Breast epithelium (tissue), 4 donors: ENCODE measurements at regions not wholly inside any gene's neighbourhood (a gene's known extent, or its start where the extent isn't known, plus 50 kb on each side); places are given as distances from the start of the nearest gene placed in this dataset.

Source experiments
- DNase-seq, 2 donors: peaks; one replicate each; pipeline ENCODE4 v3.0.0-alpha.2; 2019; ENCODE audit warnings: low spot score in 2 of 2
- H3K27ac ChIP-seq, 2 donors: fragments of 200-600 bp; sonication (generic) in 1 of 2; one replicate each; pipeline ENCODE4 v1.5.1; 2016 to 2019; ENCODE audit warnings: mild to moderate bottlenecking in 1 of 2
- H3K27me3 ChIP-seq, 2 donors: fragments of 200-600 bp; sonication (generic) in 1 of 2; one replicate each; pipeline versions ENCODE4 v1.5.1 to v1.6.0; 2017 to 2019; ENCODE audit warnings: control low read depth in 1 of 2, mild to moderate bottlenecking in 1 of 2
- H3K36me3 ChIP-seq: fragments of 200-600 bp; one replicate; pipeline ENCODE4 v1.5.1; 2019
- H3K4me1 ChIP-seq, 2 donors: fragments of 200-600 bp; sonication (generic); one replicate each; pipeline ENCODE4 v1.5.1; 2016 to 2019; ENCODE audit warnings: control low read depth in 1 of 2
- H3K4me3 ChIP-seq, 3 donors: fragments of 200-600 bp; sonication (generic); 1 replicate in 2 of 3; 2 replicates in 1 of 3; pipeline ENCODE4 v1.5.1; 2016 to 2019; ENCODE audit warnings: mild to moderate bottlenecking in 3 of 3, moderate library complexity in 2 of 3
- H3K9me3 ChIP-seq, 2 donors: fragments of 200-600 bp; sonication (generic) in 1 of 2; one replicate each; pipeline ENCODE4 v1.5.1; 2016 to 2019; ENCODE audit warnings: control low read depth in 1 of 2
- CTCF ChIP-seq, 3 donors: fragments of 450-650 bp; IDR thresholded peaks; one replicate each; pipeline ENCODE4 v1.5.1; 2016 to 2017; ENCODE audit warnings: antibody characterized with exemption in 3 of 3, mild to moderate bottlenecking in 3 of 3, moderate library complexity in 3 of 3
- POLR2A ChIP-seq: fragments of 450-650 bp; IDR thresholded peaks from one replicate; pipeline ENCODE4 v1.6.1; 2016; ENCODE audit warnings: antibody characterized with exemption, mild to moderate bottlenecking, moderate library complexity
- POLR2AphosphoS5 ChIP-seq, 3 donors: sonication (generic); formaldehyde crosslinking; IDR thresholded peaks; one replicate each; pipeline ENCODE4 v1.6.1; 2017; ENCODE audit warnings: antibody characterized with exemption in 3 of 3
- intact Hi-C: fragments of 100-400 bp; cut with DNase I; formaldehyde crosslinking; loops from one replicate; pipeline ENCODE4 v1.15.1; 2023; ENCODE audit warnings: low total_unique reads

DNA sequence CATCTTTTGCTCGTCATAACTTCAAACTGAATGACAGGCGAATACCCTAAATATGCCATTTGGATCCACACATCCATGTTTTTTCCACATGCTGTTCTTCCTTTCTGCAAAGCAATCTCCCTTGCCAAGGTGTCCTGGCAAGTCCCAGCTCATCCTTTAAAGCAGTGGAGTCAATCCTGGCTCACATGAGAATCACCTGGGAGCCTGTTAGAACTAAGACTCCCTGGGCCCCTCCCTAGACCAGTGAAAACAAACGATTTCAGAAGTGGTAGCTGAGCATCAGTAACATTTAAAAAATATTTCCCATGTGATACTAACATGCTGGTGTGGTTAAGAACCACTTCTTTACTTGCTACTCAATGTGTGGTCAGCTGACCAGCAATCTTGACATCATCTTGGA lies 50.6 kb upstream of the PARD3B start:
- H3K4me3 ChIP-seq = no peak overlapping the region
- TF ChIP-seq POLR2A (no peak), POLR2AphosphoS5 (IDR thresholded peaks at IDR 0.05) (no peak), CTCF (IDR thresholded peaks at IDR 0.05) (no peak)
- no peaks in the 10 kb centered on the region for H3K4me1 ChIP-seq
- intact Hi-C loops = no loop called here
- no peaks in the 10 kb centered on the region for H3K9me3 ChIP-seq
- H3K36me3 ChIP-seq = no peaks in the 10 kb centered on the region
- H3K27ac ChIP-seq = no peak overlapping the region
- H3K27me3 ChIP-seq = no peaks in the 10 kb centered on the region
- DNase-seq = no peak

DNA sequence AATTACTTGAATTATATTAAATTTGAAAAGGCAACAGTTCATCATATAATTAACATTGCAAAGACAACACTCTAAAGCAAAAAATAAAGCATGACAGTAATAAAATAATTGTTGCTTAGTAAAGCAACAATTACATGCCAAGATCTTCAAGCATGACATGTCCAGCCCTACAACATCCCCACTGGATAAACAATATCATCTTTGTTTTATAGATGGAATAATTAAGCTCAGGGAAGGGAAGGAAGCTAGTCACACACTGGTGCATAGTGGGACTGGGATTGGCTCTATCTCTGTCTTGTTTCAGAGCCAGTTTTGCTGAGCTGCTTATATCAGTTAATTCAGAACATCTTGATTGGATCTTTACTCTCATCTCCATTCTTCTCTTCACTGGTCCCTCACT lies 49.9 kb upstream of the PARD3B start:
- TF ChIP-seq POLR2A (no peak), CTCF (IDR thresholded peaks at IDR 0.05) (no peak), POLR2AphosphoS5 (IDR thresholded peaks at IDR 0.05) (no peak)
- Histone ChIP-seq H3K9me3 (no peaks in the 10 kb centered on the region), H3K4me3 (no peak overlapping the region), H3K4me1 (no peaks in the 10 kb centered on the region), H3K36me3 (no peaks in the 10 kb centered on the region), H3K27ac (no peak overlapping the region), H3K27me3 (no peaks in the 10 kb centered on the region)
- DNase-seq = no peak
- intact Hi-C loops = no loop called here
